Mesendoderm (in vitro differentiated cells): ENCODE measurements at regions not wholly inside any gene's neighbourhood (a gene's known extent, or its start where the extent isn't known, plus 50 kb on each side); places are given as distances from the start of the nearest gene placed in this dataset.
A peak's percentile ranks its signal among the peaks of the same experiment; 100 is the strongest.
"Not testable (repeated sequence)": the region's sequence is repeated elsewhere in the genome, so short reads cannot be mapped to it uniquely, and the experiment has no call there.

Experiments
- DNase-seq: peaks from one replicate; pipeline ENCODE4 v3.0.0; 2013
- H2AK5ac ChIP-seq: 2 replicates; pipeline ENCODE4 v1.6.1; 2013; ENCODE audit warnings: low read length, inconsistent platforms
- H2BK120ac ChIP-seq: 2 replicates; pipeline ENCODE4 v1.6.1; 2013; ENCODE audit warnings: low read depth, mild to moderate bottlenecking, low read length, moderate library complexity, mixed read lengths
- H2BK15ac ChIP-seq: replicated peaks from 2 replicates; pipeline ENCODE4 v1.6.1; 2013; ENCODE audit warnings: low read depth, mild to moderate bottlenecking, moderate library complexity
- H2BK5ac ChIP-seq: 2 replicates; pipeline ENCODE4 v1.6.1; 2013; ENCODE audit warnings: low read length, inconsistent platforms
- H3K18ac ChIP-seq: 2 replicates; pipeline ENCODE4 v1.6.1; 2013; ENCODE audit warnings: mild to moderate bottlenecking, low read length, mixed read lengths
- H3K23ac ChIP-seq: one replicate; pipeline ENCODE4 v1.6.1; 2013; ENCODE audit warnings: low read length
- H3K27ac ChIP-seq: 2 replicates; pipeline ENCODE4 v1.5.1; 2013; ENCODE audit warnings: low read depth, mild to moderate bottlenecking, inconsistent platforms, low read length, moderate library complexity
- H3K27me3 ChIP-seq: 2 replicates; pipeline ENCODE4 v1.6.1; 2013; ENCODE audit warnings: low read length, control low read depth, mild to moderate bottlenecking, inconsistent platforms; ENCODE audit not compliant: insufficient read depth, poor library complexity
- H3K36me3 ChIP-seq: 2 replicates; pipeline ENCODE4 v1.6.1; 2013; ENCODE audit warnings: low read length, inconsistent platforms; ENCODE audit not compliant: control insufficient read depth, insufficient read depth
- H3K4ac ChIP-seq: one replicate; pipeline ENCODE4 v1.6.1; 2013; ENCODE audit warnings: low read depth, mild to moderate bottlenecking, low read length, moderate library complexity
- H3K4me1 ChIP-seq: 2 replicates; pipeline ENCODE4 v1.6.1; 2013; ENCODE audit warnings: low read depth, low read length, inconsistent platforms; ENCODE audit not compliant: control insufficient read depth
- H3K4me2 ChIP-seq: 2 replicates; pipeline ENCODE4 v1.6.1; 2013; ENCODE audit warnings: low read length
- H3K4me3 ChIP-seq: 2 replicates; pipeline ENCODE4 v1.5.1; 2013; ENCODE audit warnings: mild to moderate bottlenecking, low read length
- H3K56ac ChIP-seq: one replicate; pipeline ENCODE4 v1.6.1; 2013; ENCODE audit warnings: low read length
- H3K79me1 ChIP-seq: 2 replicates; pipeline ENCODE4 v1.6.1; 2013; ENCODE audit warnings: low read length, inconsistent platforms
- H3K79me2 ChIP-seq: 2 replicates; pipeline ENCODE4 v1.6.1; 2013; ENCODE audit warnings: mild to moderate bottlenecking, low read length; ENCODE audit not compliant: control insufficient read depth, insufficient read depth
- H3K9ac ChIP-seq: 2 replicates; pipeline ENCODE4 v1.6.1; 2013; ENCODE audit warnings: low read length, inconsistent platforms
- H4K5ac ChIP-seq: one replicate; pipeline ENCODE4 v1.6.1; 2013; ENCODE audit warnings: low read length
- H4K8ac ChIP-seq: one replicate; pipeline ENCODE4 v1.6.1; 2013; ENCODE audit warnings: low read depth, mild to moderate bottlenecking, control low read depth, low read length, moderate library complexity
- WGBS: extraction: QIAGEN DNeasy Blood & Tissue Kit; methylation state at CpG from one replicate; pipeline ENCODE4 v1.1.7; 2013; ENCODE audit warnings: low lambda C conversion rate, missing lambda C conversion rate; ENCODE audit not compliant: insufficient coverage; ENCODE audit errors: extremely low coverage; 5-methylcytosine and 5-hydroxymethylcytosine counted together

DNA sequence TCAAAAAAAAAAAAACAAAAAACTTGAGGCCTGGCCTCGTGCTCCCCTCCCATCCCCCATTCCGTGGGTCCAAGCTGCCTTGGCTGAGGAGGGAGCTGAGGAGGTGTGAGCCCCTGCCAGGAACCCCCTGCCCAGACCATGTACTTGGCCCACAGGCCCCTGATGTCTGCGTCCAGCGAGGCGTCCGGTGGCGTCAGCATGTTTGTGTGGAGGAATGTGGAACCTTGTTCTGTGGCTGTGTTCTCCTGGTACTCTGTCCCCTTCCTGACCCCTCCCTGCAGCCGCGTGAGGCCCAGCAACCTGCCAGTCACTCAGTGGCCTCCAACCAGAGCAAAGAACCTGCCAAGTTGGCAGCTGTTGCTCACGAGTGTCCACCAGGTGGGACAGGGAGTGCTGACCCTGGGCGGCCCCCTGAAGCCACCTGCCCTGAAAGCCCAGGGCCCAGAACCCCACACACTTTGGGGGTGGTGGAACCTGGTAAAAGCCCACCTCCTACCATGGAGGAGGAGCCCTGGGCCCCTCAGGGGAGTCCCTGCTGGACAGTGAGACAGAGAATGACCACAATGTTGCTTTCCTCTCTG, 125.8 kb downstream of the SEPTIN14 start:
- not testable (repeated sequence) for H2AK5ac ChIP-seq, H3K27ac ChIP-seq, H3K4ac ChIP-seq, H3K23ac ChIP-seq, H3K27me3 ChIP-seq, H3K4me2 ChIP-seq, H3K18ac ChIP-seq, H3K4me3 ChIP-seq, H4K5ac ChIP-seq, H2BK15ac ChIP-seq, DNase-seq, H2BK5ac ChIP-seq, H3K56ac ChIP-seq, H4K8ac ChIP-seq, H3K79me1 ChIP-seq, H3K79me2 ChIP-seq, H3K36me3 ChIP-seq, H2BK120ac ChIP-seq, H3K9ac ChIP-seq, H3K4me1 ChIP-seq
- no CpG with 5 or more reads among the region's 11 CpGs for WGBS

DNA sequence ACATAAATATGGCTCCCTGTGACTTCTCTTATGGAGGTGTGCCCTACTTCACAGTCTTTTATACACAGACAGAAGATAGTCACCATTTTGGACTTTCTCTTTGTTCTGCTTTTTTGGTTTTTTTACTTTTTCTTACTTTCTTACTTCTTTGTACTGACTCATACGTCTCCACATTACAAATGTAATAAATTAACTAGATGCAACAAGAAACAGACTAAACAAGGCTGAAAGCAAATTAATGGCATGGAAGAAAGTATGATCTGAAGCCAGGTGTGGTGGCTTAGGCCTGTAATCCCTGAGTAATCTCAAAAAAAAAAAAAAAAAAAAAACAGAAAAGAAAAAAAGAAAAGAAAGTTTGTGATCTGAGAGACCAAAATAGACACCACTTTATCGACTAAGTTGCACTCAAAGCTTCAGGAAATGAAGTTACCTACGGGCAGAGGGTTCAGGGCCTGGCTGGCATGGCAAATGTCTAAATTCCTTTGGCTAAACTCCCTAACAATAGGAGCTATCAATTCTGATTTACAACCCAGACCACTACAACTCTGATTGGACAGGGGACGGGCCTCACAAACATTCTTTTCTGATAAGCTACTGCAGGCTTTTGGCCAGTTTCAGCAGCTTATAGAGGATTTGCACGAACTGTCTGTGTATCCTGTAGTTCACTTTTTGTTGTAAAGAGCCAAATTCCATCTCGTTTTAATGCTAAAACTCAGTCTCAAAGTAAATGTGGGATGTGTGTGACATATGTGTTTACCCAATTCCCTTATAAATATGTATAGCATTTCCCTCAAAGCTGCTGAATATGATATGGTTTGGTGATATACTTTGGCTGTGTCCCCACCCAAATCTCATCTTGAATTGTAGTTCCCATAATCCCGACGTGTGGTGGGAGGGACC, 129.1 kb downstream of the SEPTIN14 start:
- no peak overlapping the region for H3K4me2 ChIP-seq
- no peaks in the 10 kb centered on the region for H3K27me3 ChIP-seq
- WGBS: no CpG with 5 or more reads among the region's 8 CpGs
- H2BK5ac ChIP-seq: no peak overlapping the region
- H2AK5ac ChIP-seq: no peak overlapping the region
- H3K27ac ChIP-seq: no peak overlapping the region
- H2BK120ac ChIP-seq: no peak overlapping the region
- no peak overlapping the region for H3K23ac ChIP-seq
- H4K5ac ChIP-seq: no peak overlapping the region
- no peak overlapping the region for H3K9ac ChIP-seq
- H3K36me3 ChIP-seq: no peaks in the 10 kb centered on the region
- H2BK15ac ChIP-seq: no peak overlapping the region
- H3K4me1 ChIP-seq: no peaks in the 10 kb centered on the region
- no peak overlapping the region for H3K56ac ChIP-seq
- H3K79me1 ChIP-seq: no peaks in the 10 kb centered on the region
- H3K4ac ChIP-seq: no peak overlapping the region
- H4K8ac ChIP-seq: no peak overlapping the region
- no peaks in the 10 kb centered on the region for H3K79me2 ChIP-seq
- no peak overlapping the region for H3K4me3 ChIP-seq
- no peak overlapping the region for H3K18ac ChIP-seq
- peak; percentile 34 for DNase-seq

DNA sequence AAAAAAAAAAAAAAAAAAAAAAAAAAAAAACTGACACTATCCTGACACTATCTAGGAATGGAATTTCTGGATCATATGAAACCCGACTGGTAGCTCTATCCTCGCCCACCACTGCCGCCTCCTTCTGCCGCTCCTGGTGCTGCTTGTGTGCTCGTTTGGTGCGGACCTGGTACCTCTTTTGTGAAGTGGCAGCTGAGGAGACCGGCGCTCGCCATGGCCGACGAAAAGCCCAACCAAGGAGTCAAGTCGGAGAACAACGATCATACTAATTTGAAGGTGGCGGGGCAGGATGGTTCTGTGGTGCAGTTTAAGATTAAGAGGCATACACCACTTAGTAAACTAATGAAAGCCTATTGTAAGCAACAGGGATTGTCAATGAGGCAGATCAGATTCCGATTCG, 130.6 kb downstream of the SEPTIN14 start:
- no peak overlapping the region for H3K27ac ChIP-seq
- no peaks in the 10 kb centered on the region for H3K4me1 ChIP-seq
- H2BK5ac ChIP-seq: no peak overlapping the region
- H3K79me1 ChIP-seq: no peaks in the 10 kb centered on the region
- no peak overlapping the region for H3K18ac ChIP-seq
- no peak overlapping the region for H3K56ac ChIP-seq
- H2AK5ac ChIP-seq: no peak overlapping the region
- no peak overlapping the region for H2BK15ac ChIP-seq
- H3K79me2 ChIP-seq: no peaks in the 10 kb centered on the region
- no peak overlapping the region for H3K23ac ChIP-seq
- no peak for DNase-seq
- H2BK120ac ChIP-seq: no peak overlapping the region
- no peak overlapping the region for H3K4me3 ChIP-seq
- no peak overlapping the region for H3K4ac ChIP-seq
- no peak overlapping the region for H3K9ac ChIP-seq
- no peak overlapping the region for H4K8ac ChIP-seq
- no peak overlapping the region for H3K4me2 ChIP-seq
- no peaks in the 10 kb centered on the region for H3K27me3 ChIP-seq
- no CpG with 5 or more reads among the region's 16 CpGs for WGBS
- no peaks in the 10 kb centered on the region for H3K36me3 ChIP-seq
- no peak overlapping the region for H4K5ac ChIP-seq

DNA sequence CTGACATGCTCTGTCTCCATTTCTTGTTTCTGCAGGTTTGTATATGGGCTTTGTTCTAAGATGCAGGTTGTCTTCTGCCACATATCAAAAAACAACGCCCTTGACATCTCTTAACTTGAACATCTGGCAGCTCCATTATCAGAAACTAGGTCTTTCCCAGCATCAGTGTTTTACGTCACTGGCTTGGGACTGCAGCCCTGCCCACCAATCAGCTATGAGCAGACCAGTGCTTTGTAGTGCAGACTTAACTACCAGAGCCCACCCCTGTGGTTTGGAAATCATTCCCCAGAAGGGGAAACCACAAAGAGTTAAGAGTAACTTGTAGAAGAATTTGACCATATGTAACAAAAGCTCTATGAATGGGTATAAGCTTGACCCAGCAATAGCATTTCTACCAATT, 132.4 kb downstream of the SEPTIN14 start:
- no peak overlapping the region for H3K23ac ChIP-seq
- H4K5ac ChIP-seq: no peak overlapping the region
- no peak for DNase-seq
- H3K4ac ChIP-seq: no peak overlapping the region
- H3K18ac ChIP-seq: no peak overlapping the region
- no peaks in the 10 kb centered on the region for H3K4me1 ChIP-seq
- no peak overlapping the region for H3K4me2 ChIP-seq
- no peaks in the 10 kb centered on the region for H3K36me3 ChIP-seq
- no peaks in the 10 kb centered on the region for H3K27me3 ChIP-seq
- no peaks in the 10 kb centered on the region for H3K79me1 ChIP-seq
- no peak overlapping the region for H3K27ac ChIP-seq
- no peak overlapping the region for H3K9ac ChIP-seq
- no CpG with 5 or more reads among the region's 2 CpGs for WGBS
- H3K79me2 ChIP-seq: no peaks in the 10 kb centered on the region
- no peak overlapping the region for H2BK120ac ChIP-seq
- no peak overlapping the region for H2BK5ac ChIP-seq
- H3K4me3 ChIP-seq: no peak overlapping the region
- no peak overlapping the region for H2BK15ac ChIP-seq
- no peak overlapping the region for H2AK5ac ChIP-seq
- no peak overlapping the region for H3K56ac ChIP-seq
- no peak overlapping the region for H4K8ac ChIP-seq

DNA sequence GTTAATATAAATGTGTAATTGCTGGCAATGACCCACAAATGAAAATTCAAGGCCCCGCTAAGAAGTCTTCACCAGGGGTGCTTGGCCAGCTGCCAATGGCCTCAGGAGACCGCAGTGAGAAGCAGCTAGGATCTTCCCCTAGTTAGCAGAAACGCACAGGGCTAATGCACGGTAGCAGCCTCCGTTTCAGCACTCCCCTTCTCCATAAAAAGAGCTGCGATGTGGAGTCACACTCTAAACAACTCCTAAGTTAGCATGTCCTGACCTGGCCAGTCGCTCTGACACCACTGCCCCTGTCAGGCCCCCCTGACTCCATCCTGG, 139.0 kb downstream of the SEPTIN14 start:
- DNase-seq: no peak
- Histone ChIP-seq H3K23ac (no peak overlapping the region), H2BK5ac (no peak overlapping the region), H3K4me2 (no peak overlapping the region), H3K9ac (no peak overlapping the region), H3K56ac (no peak overlapping the region), H2BK120ac (no peak overlapping the region), H2BK15ac (no peak overlapping the region), H3K4me1 (no peaks in the 10 kb centered on the region), H3K18ac (no peak overlapping the region), H3K4ac (no peak overlapping the region), H2AK5ac (no peak overlapping the region), H3K27me3 (no peaks in the 10 kb centered on the region), H4K5ac (no peak overlapping the region), H3K36me3 (no peaks in the 10 kb centered on the region), H3K79me2 (no peaks in the 10 kb centered on the region), H3K4me3 (no peak overlapping the region), H3K79me1 (no peaks in the 10 kb centered on the region), H4K8ac (no peak overlapping the region), H3K27ac (no peak overlapping the region)
- no CpG with 5 or more reads among the region's 7 CpGs for WGBS
